ENCODE measurements at regions not wholly inside any gene's neighbourhood (a gene's known extent, or its start where the extent isn't known, plus 50 kb on each side); places are given as distances from the start of the nearest gene placed in this dataset.

DNA sequence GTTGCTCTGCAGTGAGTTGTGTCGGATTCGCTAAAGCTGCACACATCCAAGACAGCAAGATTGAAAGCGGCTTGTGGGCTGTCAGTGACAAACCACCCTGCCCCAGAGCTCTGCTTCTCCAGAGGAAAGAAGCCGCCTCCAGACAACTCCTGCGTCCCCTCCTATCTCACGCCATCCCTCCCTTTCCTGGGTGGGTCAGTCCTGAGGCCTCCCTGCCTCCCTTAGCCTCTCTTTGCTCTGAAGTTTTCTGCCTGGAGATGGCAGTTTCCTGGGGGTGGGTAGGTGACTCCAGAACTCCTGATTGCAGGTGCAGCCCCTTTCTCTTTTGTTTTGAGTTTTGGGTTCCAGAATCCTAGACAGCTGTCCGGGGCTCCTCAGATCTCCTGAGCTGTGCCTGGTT is 78.7 kb downstream of the EMX2 start:
- TF ChIP-seq POLR2A (IDR thresholded peaks at IDR 0.05), result no peak
- TF ChIP-seq, protein P1, sequence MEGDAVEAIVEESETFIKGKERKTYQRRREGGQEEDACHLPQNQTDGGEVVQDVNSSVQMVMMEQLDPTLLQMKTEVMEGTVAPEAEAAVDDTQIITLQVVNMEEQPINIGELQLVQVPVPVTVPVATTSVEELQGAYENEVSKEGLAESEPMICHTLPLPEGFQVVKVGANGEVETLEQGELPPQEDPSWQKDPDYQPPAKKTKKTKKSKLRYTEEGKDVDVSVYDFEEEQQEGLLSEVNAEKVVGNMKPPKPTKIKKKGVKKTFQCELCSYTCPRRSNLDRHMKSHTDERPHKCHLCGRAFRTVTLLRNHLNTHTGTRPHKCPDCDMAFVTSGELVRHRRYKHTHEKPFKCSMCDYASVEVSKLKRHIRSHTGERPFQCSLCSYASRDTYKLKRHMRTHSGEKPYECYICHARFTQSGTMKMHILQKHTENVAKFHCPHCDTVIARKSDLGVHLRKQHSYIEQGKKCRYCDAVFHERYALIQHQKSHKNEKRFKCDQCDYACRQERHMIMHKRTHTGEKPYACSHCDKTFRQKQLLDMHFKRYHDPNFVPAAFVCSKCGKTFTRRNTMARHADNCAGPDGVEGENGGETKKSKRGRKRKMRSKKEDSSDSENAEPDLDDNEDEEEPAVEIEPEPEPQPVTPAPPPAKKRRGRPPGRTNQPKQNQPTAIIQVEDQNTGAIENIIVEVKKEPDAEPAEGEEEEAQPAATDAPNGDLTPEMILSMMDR (IDR thresholded peaks at IDR 0.05), result no peak

Measured in lower leg skin (tissue), 3 donors.